Astrocyte (in vitro differentiated cells and primary cell): ENCODE measurements at regions not wholly inside any gene's neighbourhood (a gene's known extent, or its start where the extent isn't known, plus 50 kb on each side); places are given as distances from the start of the nearest gene placed in this dataset.
"Not testable (repeated sequence)": the region's sequence is repeated elsewhere in the genome, so short reads cannot be mapped to it uniquely, and the experiment has no call there.

Experiments
- DNase-seq: peaks from one replicate; pipeline ENCODE4 v3.0.0-alpha.2; 2010; ENCODE audit warnings: low read depth
- FAIRE-seq: peaks from 2 replicates; lab custom pipeline; 2011; peaks lifted over from hg19 to GRCh38; lab: Jason Lieb, UNC
- H2AFZ ChIP-seq: 2 replicates; pipeline ENCODE4 v1.6.0; 2012; ENCODE audit warnings: low read depth, low read length, inconsistent platforms
- H3K27ac ChIP-seq: 2 replicates; pipeline ENCODE4 v1.5.1; 2011; ENCODE audit warnings: low read depth, low read length, inconsistent platforms
- H3K27me3 ChIP-seq: 2 replicates; pipeline ENCODE4 v1.6.0; 2011; ENCODE audit warnings: low read length, inconsistent platforms; ENCODE audit not compliant: insufficient read depth
- H3K36me3 ChIP-seq: 2 replicates; pipeline ENCODE4 v1.5.1; 2011; ENCODE audit warnings: low read length, inconsistent platforms; ENCODE audit not compliant: insufficient read depth
- H3K4me1 ChIP-seq: 2 replicates; pipeline ENCODE4 v1.5.1; 2011; ENCODE audit warnings: low read length, inconsistent platforms; ENCODE audit not compliant: insufficient read depth
- H3K4me2 ChIP-seq: 2 replicates; pipeline ENCODE4 v1.6.0; 2012; ENCODE audit warnings: low read length, inconsistent platforms
- H3K4me3 ChIP-seq: 2 replicates; pipeline ENCODE4 v1.5.1; 2011; ENCODE audit warnings: low read depth, mild to moderate bottlenecking, low read length, inconsistent platforms; ENCODE audit not compliant: insufficient read depth
- H3K79me2 ChIP-seq: 2 replicates; pipeline ENCODE4 v1.6.0; 2012; ENCODE audit warnings: mild to moderate bottlenecking, low read length, inconsistent platforms; ENCODE audit not compliant: insufficient read depth
- H3K9ac ChIP-seq: 2 replicates; pipeline ENCODE4 v1.6.0; 2012; ENCODE audit warnings: mild to moderate bottlenecking, low read length, inconsistent platforms
- H3K9me3 ChIP-seq: 2 replicates; pipeline ENCODE4 v1.5.1; 2012; ENCODE audit warnings: low read depth, mild to moderate bottlenecking, low read length, inconsistent platforms; ENCODE audit not compliant: insufficient read depth
- H4K20me1 ChIP-seq: 2 replicates; pipeline ENCODE4 v1.6.0; 2012; ENCODE audit warnings: low read length, inconsistent platforms; ENCODE audit not compliant: insufficient read depth
- H3K27ac Mint-ChIP-seq: one replicate; pipeline ENCODE4 v1.8.0; 2021; ENCODE audit warnings: mild to moderate bottlenecking, mixed read lengths; ENCODE audit not compliant: unreplicated experiment
- H3K27me3 Mint-ChIP-seq: one replicate; pipeline ENCODE4 v1.8.0; 2021; ENCODE audit warnings: low read depth, mixed read lengths; ENCODE audit not compliant: unreplicated experiment
- H3K36me3 Mint-ChIP-seq: one replicate; pipeline ENCODE4 v1.8.0; 2021; ENCODE audit warnings: low read depth, mixed read lengths; ENCODE audit not compliant: unreplicated experiment
- H3K4me1 Mint-ChIP-seq: one replicate; pipeline ENCODE4 v1.8.0; 2021; ENCODE audit warnings: low read depth, mixed read lengths; ENCODE audit not compliant: unreplicated experiment
- H3K4me3 Mint-ChIP-seq: one replicate; pipeline ENCODE4 v1.8.0; 2021; ENCODE audit warnings: mild to moderate bottlenecking, moderate library complexity, mixed read lengths; ENCODE audit not compliant: unreplicated experiment
- H3K9me3 Mint-ChIP-seq: one replicate; pipeline ENCODE4 v1.8.0; 2021; ENCODE audit warnings: mild to moderate bottlenecking, mixed read lengths; ENCODE audit not compliant: unreplicated experiment
- CTCF ChIP-seq: IDR thresholded peaks from 2 replicates; pipeline ENCODE4 v1.5.1; 2011; ENCODE audit warnings: low read depth, mild to moderate bottlenecking, inconsistent platforms, low read length, moderate library complexity; ENCODE audit not compliant: insufficient read depth
- EZH2 ChIP-seq: IDR thresholded peaks from 2 replicates; pipeline ENCODE4 v1.6.1; 2012; ENCODE audit warnings: mild to moderate bottlenecking, low read length, inconsistent platforms; ENCODE audit not compliant: insufficient read depth

- Histone ChIP-seq H4K20me1 (no peaks in the 10 kb centered on the region), H3K4me2 (peak overlapping the region; percentile 73), H3K4me3 (peak overlapping the region; percentile 18), H2AFZ (peak overlapping the region; percentile 35), H3K9ac (peak overlapping the region; percentile 25), H3K4me1 (peaks cover 32% of the 10 kb centered on the region), H3K36me3 (no peaks in the 10 kb centered on the region), H3K9me3 (no peaks in the 10 kb centered on the region), H3K27me3 (no peaks in the 10 kb centered on the region), H3K27ac (peak overlapping the region; percentile 68), H3K79me2 (no peaks in the 10 kb centered on the region)
- FAIRE-seq, result no peak
- Mint-ChIP-seq H3K36me3 (no peaks in the 10 kb centered on the region), H3K27me3 (no peaks in the 10 kb centered on the region), H3K9me3 (no peaks in the 10 kb centered on the region), H3K4me1 (peaks cover 38% of the 10 kb centered on the region), H3K4me3 (no peak overlapping the region), H3K27ac (peak overlapping the region; percentile 86)
- peak; percentile 81 for DNase-seq
- TF ChIP-seq CTCF (no peak), EZH2 (no peak)
These were observed 242.7 kb downstream of the ATXN7L3B start for GRCh38 chr12:74780182-74780849.

- H3K4me2 ChIP-seq, result peak overlapping the region; percentile 73
- not testable (repeated sequence) for FAIRE-seq
These were observed 243.2 kb downstream of the ATXN7L3B start for GRCh38 chr12:74780850-74781241.

DNA sequence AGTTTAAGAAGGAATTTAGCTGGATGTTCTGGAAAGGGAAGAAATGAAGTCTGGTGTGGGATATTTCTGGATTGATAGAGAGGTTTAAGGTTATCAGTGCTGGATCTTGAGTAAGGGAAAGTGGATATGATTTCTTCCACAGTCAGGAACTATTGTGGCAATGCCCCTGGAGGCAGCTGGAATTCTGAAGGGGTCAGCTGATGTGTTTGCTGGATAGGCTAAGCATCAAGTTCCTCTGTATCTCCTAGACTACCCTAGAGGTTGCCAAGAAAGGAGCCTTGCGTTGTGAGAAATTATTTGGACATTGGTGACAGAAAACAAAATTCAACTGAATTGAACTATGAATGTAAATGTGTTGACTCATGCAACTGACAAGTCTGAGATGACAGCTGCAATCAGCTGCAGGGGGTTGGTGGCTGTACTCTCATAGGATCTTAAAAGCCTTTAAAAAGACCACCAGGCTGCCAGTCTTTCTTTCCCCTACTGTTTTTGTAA is 244.4 kb downstream of the ATXN7L3B start:
- H3K27ac ChIP-seq, result peak overlapping the region; percentile 37
- no peaks in the 10 kb centered on the region for H3K27me3 ChIP-seq
- no peaks in the 10 kb centered on the region for H3K36me3 Mint-ChIP-seq

More at GRCh38 chr12:74780850-74781241, 243.2 kb downstream of the ATXN7L3B start:
- Histone ChIP-seq H3K4me1 (peaks cover 32% of the 10 kb centered on the region), H3K27ac (peak overlapping the region; percentile 37), H3K9ac (peak overlapping the region; percentile 14), H2AFZ (peak overlapping the region; percentile 2)
- H3K4me3 ChIP-seq, H3K36me3 ChIP-seq, H3K9me3 ChIP-seq, H4K20me1 ChIP-seq, H3K4me3 Mint-ChIP-seq, H3K79me2 ChIP-seq, H3K36me3 Mint-ChIP-seq, H3K27me3 Mint-ChIP-seq, H3K27me3 ChIP-seq, H3K9me3 Mint-ChIP-seq, DNase-seq: not testable (repeated sequence)
- Mint-ChIP-seq H3K27ac (peak overlapping the region; percentile 86), H3K4me1 (peaks cover 38% of the 10 kb centered on the region)

More for the DNA sequence above, 244.4 kb downstream of the ATXN7L3B start:
- DNase-seq, result no peak
- no peak for FAIRE-seq
- H3K4me1 Mint-ChIP-seq, result peaks cover 38% of the 10 kb centered on the region
- H3K4me1 ChIP-seq, result peaks cover 32% of the 10 kb centered on the region
- H3K27ac Mint-ChIP-seq, result peak overlapping the region; percentile 78
- peak overlapping the region; percentile 73 for H3K4me2 ChIP-seq
- H3K79me2 ChIP-seq, result no peaks in the 10 kb centered on the region
- TF ChIP-seq EZH2 (no peak), CTCF (no peak)
- H3K9me3 ChIP-seq, result no peaks in the 10 kb centered on the region
- H3K9me3 Mint-ChIP-seq, result no peaks in the 10 kb centered on the region
- no peak overlapping the region for H3K9ac ChIP-seq
- H2AFZ ChIP-seq, result no peak overlapping the region
- H3K27me3 Mint-ChIP-seq, result no peaks in the 10 kb centered on the region
- no peaks in the 10 kb centered on the region for H4K20me1 ChIP-seq
- no peaks in the 10 kb centered on the region for H3K36me3 ChIP-seq
- no peak overlapping the region for H3K4me3 ChIP-seq
- no peak overlapping the region for H3K4me3 Mint-ChIP-seq
